Neural progenitor cell (in vitro differentiated cells): ENCODE measurements at regions not wholly inside any gene's neighbourhood (a gene's known extent, or its start where the extent isn't known, plus 50 kb on each side); places are given as distances from the start of the nearest gene placed in this dataset.

ENCODE experiments used
- CTCF ChIP-seq: fragments of 200-600 bp; sonication (generic); IDR thresholded peaks from 2 replicates; pipeline ENCODE4 v1.5.1; 2017; ENCODE audit warnings: antibody characterized with exemption, mild to moderate bottlenecking
- EZH2 ChIP-seq: fragments of 200-600 bp; sonication (generic); IDR thresholded peaks from 2 replicates; pipeline ENCODE4 v1.6.1; 2017; ENCODE audit warnings: antibody characterized with exemption, mild to moderate bottlenecking, moderate library complexity

- TF ChIP-seq CTCF (no peak), EZH2 (no peak)
These were observed 74.3 kb upstream of the SOX6 start for GRCh38 chr11:16430674-16431073.
